HG02678 (cell line): ENCODE measurements at regions not wholly inside any gene's neighbourhood (a gene's known extent, or its start where the extent isn't known, plus 50 kb on each side); places are given as distances from the start of the nearest gene placed in this dataset.

Experiments used
- ATAC-seq: cut with Tn5 transposase; IDR thresholded peaks from one replicate; pipeline ENCODE4 v1.9.1; 2021; ENCODE audit warnings: mild to moderate bottlenecking, moderate library complexity; ENCODE audit not compliant: unreplicated experiment

DNA sequence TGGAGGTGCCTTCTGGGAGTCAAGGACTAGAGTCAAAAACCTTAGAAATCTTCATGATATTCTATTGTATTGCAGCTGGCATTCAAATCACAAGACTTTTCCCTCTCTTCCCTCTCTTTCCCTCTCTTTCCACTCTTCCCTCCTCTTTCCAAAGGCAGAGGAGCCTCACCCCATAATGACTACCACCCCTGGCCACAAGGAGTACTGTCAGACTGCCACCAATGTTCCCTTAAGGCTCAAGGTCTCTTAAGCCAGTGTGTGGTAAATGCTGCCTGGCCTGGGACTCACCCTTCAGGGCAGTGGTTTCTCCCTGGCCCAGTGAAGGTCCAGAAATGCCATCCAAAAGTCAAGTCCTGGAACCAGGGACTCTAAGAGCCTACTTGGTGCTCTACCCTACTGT, 605.9 kb upstream of the PKDCC start:
- ATAC-seq = no peak

- no peak for ATAC-seq
Measured at GRCh38 chr2:41445865-41446264, 602.0 kb upstream of the PKDCC start.

GRCh38 chr2:41446266-41446665, 601.6 kb upstream of the PKDCC start:
- no peak for ATAC-seq

GRCh38 chr2:41448221-41448620, 599.6 kb upstream of the PKDCC start:
- no peak for ATAC-seq

DNA sequence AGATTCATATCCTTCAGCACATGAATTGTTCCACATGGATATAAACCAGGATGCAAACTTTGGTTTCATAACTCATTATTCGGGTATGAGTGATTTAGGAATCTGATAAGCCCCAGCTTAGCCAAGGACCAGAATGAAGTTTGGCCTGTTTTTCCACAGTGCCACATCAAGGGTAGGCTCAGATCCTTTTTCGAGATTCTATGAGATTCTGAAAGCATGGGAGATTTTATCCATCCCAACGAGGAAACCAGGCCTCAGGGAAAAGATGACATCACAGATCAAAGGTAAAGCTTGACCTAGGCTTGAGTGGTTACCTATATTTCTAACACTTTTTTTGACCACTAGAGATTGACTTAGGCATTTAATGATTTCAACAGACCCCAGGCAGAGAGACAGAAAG, 590.8 kb upstream of the PKDCC start:
- ATAC-seq = no peak

DNA sequence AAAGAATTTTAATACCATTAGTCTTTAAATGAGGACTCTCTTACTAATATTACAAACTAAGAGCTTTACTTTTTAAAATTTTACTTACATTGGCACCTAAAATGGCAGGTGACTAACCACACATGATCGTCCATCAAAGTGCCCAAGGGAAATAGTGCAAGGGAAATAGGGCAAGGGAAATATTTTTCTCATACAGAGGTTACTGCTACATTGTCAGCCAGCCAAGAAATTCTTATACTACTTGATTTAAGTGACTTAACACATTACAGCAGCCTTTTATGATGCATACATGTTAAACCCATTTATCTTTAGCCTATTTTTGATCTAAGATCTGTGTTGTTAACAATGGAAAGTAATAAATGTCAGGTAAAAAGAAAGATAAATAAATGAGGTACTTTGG, 587.2 kb upstream of the PKDCC start:
- no peak for ATAC-seq

DNA sequence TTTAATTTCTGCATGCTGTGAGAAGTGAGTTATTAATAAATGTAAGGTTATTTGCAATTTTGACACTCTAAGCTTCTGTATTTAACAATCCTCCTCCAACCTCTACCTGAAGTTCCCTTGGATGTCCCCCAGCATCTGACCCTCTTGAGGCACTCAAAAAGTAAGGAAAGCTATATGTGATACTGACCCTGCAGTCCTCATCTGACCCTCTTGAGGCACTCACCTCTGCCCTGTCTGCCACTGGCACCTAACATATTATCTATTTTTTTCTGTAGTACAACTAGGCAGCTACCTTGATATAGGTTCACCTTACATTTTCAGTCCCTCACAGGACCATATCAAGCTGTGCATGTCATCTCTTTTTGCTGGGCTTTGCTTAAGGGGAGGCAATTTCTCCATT, 583.4 kb upstream of the PKDCC start:
- ATAC-seq = no peak

DNA sequence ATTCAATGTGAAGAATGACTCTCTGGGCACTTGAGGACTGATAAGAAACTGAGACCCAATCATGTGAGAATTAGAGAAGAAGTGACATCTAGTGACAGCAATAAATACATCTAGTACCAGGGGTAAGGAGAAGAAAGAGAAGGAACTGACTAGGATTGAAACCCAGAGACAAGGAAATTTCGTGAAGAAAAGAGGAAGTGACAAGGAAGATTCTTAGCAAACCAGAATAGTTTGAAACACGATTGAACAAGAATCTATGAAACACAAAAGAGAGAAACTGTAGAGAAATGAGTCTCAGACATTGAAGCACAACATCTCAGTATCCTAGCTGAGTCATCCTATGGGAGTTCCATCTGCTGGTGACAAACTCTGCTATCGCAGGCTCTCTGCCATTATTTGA, 571.9 kb upstream of the PKDCC start:
- no peak for ATAC-seq

GRCh38 chr2:41482659-41483058, 565.2 kb upstream of the PKDCC start:
- no peak for ATAC-seq

GRCh38 chr2:41483226-41483625, 564.6 kb upstream of the PKDCC start:
- ATAC-seq = no peak

- ATAC-seq = no peak
Measured at GRCh38 chr2:41483982-41484857, 563.6 kb upstream of the PKDCC start.

DNA sequence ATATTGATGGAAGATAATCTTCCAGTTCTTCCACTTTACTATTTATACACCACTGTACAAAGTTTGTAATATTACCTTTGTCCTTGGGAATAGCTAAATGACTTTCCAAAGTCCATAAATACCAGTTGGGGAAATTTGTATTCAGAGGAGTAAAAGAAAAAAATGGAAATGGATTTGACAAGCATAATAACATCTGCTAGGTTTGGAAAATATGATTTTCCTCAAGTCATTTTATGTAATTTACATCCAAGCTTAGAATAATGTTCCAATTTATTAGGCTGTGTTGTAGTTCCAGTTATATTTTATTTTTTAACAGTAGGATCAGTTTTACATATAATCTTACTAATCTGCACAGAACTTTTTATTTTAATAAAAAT, 563.0 kb upstream of the PKDCC start:
- no peak for ATAC-seq

GRCh38 chr2:41486948-41487347, 560.9 kb upstream of the PKDCC start:
- no peak for ATAC-seq

- no peak for ATAC-seq
Measured at GRCh38 chr2:41488888-41489287, 558.9 kb upstream of the PKDCC start.

GRCh38 chr2:41489638-41490037, 558.2 kb upstream of the PKDCC start:
- no peak for ATAC-seq

DNA sequence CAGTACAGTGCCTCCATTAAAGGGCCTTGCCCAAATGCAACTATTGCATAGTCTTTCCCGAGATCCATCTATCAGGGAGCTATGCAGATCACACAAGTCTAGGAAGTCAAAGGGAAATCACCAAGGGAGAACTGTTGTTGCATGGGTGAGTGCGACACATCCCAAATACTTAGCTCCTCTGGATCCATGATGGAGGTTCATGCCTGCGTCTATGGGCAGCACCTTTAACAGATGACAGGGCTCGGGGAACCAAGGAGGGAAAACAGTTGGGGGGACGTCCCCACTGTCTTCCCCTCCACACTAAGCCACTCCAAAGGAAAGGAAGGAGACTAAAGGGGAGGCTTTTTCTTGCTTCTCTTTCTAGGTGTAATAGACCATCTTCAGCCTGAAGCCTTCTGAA, 552.8 kb upstream of the PKDCC start:
- ATAC-seq = no peak

- no peak for ATAC-seq
Measured at GRCh38 chr2:41496908-41497307, 550.9 kb upstream of the PKDCC start.

- ATAC-seq = no peak
Measured at GRCh38 chr2:41498781-41499180, 549.0 kb upstream of the PKDCC start.

- ATAC-seq = no peak
Measured at GRCh38 chr2:41500895-41501294, 546.9 kb upstream of the PKDCC start.

DNA sequence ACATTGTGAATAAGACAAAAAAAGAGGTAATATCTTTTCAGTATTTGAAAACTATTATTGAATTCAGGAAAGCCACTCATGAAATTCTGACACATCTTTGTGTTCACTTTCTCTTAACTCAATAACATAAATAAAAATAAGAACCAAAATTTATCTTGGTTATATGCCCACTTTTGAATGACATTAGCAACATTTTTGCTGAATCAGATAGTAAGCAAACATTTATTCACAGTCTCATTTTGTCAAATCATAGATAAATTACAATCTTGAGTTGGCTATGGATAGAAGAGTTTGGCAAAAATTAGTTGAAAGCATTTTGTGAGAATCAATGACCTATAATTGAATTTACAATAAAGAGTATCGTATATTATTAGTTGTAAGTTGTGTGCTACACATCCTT, 545.1 kb upstream of the PKDCC start:
- ATAC-seq = no peak

DNA sequence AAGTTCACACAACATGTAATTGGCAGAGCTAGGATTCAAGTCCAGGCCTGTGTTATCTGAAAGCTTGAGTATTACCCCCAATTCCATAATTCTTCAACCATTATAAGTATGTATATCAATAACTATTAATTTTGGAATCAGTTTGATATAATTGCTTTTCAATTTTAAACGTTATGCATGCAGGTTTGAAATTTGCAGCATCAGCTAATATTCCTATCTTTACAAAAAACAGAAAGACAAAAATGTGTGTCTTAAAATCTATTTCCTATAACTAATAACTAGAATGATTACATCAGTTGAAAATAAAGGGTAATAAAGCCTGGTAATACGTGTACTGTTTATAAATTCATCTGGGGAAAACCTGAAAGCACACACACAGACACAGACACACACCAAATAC, 543.3 kb upstream of the PKDCC start:
- no peak for ATAC-seq

DNA sequence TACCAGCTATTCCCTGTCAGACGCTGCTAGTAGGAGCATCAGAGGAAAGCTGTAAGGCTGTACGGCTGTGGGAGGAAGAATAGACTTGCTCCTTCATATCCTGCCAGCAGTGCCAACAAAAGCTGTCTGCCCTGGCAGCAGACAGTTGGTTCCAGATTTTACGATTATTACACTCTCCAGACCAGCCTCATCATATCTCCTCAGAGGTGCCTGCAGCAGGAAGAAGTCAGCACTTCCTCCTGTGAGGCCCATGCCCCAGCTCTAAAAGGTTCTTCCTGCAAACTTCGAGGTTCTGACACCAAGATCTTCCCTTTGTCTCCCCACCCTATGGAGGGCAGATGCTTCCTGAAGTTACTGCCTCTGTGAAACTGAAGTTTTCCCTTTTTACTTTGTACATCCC, 537.7 kb upstream of the PKDCC start:
- no peak for ATAC-seq

GRCh38 chr2:41521211-41521610, 526.6 kb upstream of the PKDCC start:
- ATAC-seq = no peak
